SK-N-DZ (cell line): ENCODE measurements at regions not wholly inside any gene's neighbourhood (a gene's known extent, or its start where the extent isn't known, plus 50 kb on each side); places are given as distances from the start of the nearest gene placed in this dataset.

ENCODE experiments used
- DNase-seq: peaks from one replicate; pipeline ENCODE4 v3.0.0-alpha.2; 2015; ENCODE audit warnings: low spot score

DNA sequence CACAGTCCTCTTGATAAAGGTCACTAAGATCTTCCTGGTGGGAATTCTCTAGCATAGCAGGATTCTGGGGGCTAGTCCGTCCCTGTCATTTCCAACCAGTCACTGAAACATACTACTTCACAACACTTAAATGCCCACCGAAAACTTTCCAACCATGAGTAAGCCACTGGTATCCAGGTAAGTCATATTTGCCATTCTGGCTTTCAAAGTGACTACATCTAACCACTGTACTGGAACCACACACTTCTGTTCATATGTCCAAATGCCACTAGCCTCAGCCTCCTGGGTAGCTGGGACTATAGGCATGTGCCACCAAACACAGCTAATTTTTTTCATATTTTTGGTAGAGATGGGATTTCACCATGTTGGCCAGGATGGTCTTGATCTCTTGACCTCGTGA lies 64.3 kb upstream of the VANGL1 start:
- no peak for DNase-seq

DNA sequence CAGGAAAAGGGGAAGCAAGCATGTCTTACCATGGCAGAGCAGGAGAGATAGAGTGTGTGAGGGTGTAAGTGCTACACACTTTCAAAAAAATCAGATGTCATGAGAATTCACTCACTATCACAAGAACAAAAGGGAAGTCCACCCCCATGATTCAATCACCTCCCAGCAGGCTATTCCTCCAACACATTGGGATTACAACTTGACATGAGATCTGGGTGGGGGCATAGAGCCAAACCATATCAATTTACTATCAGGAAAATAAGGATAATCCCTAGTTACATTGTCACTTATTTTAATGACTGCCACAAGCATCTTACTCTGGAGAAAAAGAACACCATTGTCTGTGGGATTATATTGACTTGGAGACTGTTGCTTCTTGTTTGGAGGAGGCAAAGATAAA lies 66.1 kb upstream of the VANGL1 start:
- no peak for DNase-seq

DNA sequence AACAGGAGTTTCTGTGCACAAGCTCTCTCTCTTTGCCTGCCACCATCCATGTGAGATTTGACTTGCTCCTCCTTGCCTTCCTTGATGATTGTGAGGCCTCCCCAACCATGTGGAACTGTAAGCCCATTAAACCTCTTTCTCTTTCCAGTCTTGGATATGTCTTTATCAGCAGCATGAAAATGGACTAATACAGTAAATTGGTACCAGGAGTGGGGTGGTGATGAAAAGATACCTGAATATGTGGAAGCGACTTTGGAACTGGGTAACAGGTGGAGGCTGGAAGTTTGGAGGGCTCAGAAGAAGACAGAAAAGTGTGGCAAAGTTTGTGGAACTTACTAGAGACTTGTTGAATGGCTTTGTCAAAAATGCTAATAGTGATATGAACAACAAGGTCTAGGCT lies 69.1 kb upstream of the VANGL1 start:
- DNase-seq, result no peak

DNA sequence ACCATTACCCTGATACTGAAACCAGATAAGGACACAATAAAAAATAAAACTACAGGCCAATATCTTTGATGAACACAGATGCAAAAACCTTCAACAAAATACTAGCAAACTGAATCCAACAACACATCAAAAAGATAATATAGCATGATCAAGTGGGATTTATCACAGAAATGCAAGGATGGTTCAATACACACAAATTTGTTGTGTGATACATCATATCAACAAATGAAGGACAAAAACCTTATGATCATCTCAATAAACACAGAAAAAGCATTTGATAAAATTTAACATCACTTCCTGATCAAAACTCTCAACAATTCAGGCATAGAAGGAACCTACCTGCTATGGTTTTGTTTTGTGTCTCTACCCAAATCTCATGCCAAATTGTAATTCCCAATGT lies 74.3 kb upstream of the VANGL1 start:
- DNase-seq, result no peak

DNA sequence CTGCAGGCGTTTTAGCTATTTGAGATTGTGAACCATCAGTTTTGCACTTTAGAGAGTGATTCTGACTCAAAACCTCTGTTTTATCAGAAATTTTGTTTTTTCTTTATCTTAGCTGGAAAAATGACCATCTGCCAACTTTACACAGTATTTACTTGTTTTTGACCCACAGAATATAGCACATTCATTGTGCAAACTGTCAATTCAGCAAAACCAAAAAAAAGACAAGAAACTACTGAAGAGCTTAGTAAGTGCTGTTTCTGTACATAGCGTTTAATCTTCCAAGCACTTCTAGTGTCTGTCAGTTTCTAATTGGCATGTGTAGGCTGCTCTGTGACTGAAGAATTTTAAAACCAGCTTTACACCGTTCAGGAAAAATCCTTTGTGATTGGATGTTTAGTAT lies 76.0 kb upstream of the VANGL1 start:
- DNase-seq, result no peak

DNA sequence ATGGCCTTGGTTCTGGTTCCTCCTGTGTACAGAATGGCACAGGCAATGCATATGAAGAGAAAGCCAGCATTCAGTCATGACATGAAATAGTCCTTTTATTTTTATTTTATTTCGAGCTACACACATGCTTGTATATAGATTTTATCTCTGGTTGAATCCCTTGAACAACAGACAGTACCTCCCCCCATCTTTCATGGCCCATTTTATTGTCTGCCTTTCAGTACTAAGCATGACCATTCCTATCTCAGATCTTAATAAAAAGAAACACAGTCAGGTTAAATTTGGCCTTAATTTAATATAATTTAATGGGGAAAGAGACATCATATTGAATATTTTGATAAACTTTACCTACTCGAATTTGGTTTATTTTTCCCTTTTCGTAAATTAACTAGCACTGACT lies 76.4 kb upstream of the VANGL1 start:
- no peak for DNase-seq

DNA sequence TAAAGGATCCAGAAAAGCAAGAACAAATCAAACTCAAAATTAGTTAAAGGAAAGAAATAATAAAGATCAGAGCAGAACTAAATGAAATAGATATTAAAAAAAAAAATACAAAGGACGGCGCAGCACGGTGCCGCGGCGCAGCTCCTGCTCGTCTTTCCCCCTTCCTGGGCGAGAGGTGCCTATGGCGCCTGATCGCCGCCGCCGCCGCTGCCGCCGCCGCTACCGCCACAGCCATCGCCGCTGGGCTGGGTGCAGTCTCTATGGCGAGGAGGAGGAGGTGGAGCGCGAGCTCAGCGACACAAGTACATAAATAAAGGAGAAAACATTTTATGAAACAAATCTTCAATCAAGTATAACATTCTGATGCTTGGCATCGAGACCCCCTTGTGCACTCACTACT lies 77.6 kb upstream of the VANGL1 start:
- no peak for DNase-seq

DNA sequence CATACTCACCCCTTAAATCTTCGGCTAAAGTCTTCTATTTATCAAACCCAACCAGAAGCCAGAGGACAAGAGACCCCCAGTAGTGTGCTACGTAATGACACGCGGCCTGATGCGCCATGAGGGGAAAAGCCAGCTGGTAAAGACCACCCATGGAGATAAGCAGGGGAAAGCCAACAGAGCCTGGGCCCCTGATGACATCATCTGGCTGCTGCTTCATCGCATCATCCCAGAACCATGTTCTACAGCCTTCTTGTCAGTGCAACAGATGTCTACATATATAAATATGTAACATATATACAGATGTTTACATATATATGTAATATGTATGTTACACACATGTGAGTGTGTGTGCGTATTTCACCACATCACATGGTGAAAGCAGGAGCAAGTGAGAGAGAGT lies 81.7 kb upstream of the VANGL1 start:
- DNase-seq, result no peak

DNA sequence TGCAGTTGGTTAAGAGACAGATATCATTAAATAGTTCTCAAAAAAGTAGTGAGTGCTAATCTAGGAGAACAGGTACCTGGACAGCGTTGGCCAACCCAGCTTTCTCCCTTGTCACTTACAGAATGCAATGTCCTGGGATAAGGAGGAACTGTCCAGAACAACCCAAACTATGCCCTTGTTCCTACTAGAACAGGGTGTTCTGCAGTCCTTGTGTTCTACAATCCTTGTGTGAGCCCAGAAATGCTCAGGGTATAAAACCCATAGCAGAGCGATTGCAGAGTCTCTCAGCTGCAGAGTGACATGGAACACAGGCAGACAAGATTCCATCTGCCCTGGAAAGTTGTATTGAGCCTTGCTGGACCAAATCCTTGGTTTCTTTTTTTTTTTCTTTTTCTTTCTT lies 83.5 kb upstream of the VANGL1 start:
- DNase-seq, result no peak

DNA sequence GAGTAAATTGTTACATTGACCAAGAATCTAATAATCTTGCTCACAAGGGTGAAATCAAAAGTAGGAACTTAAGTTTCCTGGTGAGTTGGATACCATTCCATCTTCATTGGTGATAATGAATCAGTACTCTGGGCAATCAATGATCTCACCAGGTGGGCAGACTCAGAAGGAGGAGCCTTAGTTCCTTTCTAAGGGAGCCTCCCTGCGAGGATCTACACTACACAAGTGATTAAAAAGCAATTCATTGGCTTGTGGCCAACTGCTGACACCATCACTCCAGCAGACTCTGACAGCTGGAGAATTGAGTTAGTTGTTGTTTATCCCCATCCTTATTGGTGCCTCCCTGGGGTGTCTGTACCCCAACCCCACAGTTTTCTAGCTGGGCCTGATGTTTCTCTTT lies 84.1 kb upstream of the VANGL1 start:
- no peak for DNase-seq

DNA sequence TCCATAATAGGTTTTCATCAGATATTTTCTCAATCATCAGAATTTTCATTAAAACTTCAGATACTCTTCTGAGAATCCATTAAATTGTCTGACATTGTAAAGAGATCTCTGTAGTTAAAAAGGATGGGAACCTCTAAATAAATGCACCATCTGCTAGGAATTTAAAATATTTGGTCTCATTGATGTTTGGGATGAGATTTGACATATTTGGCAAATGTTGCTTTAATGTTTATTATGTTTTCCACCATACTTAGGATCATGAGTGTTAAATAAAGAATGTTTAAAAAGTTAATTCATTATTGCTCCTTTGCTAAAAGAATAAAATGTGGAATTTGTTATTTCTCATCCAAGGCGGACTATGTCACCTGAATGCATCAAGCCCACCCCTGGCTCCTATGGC lies 85.5 kb upstream of the VANGL1 start:
- DNase-seq, result no peak

DNA sequence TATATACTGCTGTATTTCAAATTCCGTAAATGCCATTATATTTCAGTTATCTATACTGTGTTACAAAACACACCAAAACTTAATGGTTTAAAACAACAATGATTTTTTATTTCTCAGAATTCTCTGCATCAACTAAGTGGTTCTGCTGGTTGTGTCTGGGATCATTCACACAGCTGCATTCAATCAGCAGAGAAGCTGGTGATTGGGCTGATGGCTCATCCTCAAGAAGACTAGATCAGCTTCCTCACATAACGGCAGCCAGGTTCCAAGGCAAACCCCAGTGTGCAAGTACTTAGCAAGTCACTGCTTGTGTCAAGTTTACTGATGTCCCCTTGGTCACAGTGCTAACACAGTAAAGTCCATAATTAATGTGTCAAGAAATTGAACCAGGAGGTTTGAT lies 86.3 kb upstream of the VANGL1 start:
- no peak for DNase-seq

DNA sequence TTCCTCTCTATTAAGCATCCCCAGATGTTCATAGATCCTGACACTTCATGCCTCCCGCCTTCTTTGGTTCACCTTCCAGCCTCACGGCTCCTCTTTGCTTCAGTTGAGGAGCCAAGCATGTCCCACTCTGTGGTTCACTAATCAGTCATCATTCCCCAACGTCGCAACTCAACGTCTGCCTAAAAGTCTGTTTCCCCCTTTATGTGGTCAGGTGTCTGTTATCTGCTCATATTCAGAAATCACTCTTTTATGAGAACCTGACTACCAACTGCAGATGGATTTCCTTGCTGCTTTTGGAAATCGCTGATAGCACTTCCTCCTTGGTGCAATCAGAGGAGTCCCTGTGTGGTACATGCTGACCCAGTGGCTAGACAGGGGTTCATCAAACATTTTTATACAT lies 94.1 kb upstream of the VANGL1 start:
- no peak for DNase-seq

DNA sequence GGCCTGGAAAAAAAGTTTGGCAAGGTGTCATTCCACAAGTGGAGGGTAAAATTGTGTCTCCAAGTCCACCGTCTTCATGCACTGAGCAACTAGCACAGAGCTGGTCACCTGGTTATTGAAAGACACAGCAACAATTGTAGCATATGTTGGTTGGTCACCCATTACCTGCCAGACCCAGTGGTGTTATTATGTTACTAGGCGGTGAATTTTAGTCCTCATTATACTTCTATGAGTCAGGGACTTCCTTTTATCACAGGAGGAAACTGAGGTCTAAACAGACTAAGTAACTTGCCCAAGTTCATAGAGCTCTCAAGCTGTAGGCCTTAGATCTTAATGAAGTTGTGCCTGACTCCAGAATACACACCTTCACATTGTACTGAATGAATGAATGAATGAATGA lies 94.9 kb upstream of the VANGL1 start:
- DNase-seq, result no peak

DNA sequence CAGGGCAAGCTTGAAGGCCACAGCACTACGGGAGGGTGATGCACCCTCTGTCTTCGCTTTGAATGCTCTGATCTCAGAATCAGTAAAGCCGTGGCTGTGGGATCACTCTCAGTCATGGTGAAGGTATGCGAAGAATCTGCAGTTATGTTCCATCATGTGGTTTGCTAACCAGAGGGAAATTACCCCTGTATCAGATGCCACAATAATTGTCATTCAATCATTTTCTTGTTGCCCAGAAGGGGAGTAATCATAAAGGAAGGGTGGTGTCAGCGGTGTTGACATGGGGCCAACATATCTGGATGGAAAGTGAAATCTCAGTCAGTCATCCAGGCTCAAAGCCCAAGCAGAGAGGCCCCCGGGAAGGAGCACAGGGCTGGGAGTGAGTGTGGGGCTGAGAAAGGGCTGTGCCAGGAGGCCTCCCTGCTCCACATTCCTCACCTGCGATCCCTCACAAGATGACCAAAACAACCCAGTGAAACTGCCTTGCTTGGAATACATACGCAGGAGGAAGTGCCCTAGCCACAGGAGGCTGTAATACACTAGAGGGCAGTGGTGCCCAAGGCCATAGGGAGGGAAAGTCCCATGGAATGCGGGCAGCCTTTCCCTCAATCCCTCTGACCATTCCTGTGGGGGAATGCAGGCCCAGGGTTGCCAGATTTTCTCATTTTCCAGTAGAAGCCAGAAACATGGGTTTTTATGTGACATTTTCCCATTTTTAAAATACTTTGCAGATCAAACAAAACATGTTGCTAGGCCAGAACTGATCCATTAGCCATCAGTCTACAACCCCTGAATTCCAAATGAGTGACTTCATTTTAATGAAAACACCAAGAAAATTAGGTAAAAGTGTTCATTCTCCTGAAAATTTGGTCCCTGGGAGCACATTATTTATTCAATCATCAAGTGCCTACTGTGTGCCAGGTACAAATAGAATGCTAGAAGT lies 95.7 kb upstream of the VANGL1 start:
- no peak for DNase-seq

DNA sequence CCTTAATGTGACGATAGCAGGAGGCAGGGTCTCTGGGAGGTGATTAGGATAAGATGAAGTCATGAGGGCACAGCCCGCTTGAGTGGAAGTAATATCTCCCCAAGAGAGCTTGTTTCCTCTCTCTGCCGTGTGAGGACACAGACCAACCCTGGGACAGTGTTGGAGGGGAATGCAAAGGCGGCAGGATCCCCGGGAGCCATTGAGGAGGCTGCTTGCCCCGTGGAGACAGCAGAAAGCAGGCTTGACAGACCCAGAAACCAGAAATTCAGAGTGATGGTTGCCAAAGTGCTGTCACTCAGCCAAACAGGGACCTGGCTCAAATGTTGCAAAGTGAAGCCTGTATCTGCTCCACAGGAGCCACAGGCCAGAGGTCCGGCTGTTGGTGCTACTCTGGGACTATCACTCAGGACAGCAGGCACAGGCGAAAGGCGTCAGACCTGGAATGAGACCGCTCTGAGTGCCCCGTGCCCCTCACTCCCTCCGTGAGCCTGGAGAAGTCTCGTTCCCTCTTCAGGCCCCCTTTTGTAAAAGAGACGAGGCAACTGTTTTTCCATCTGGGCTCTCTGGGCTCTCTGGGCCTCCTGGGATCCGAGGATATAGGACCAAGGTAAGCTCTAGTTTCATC lies 96.6 kb upstream of the VANGL1 start:
- no peak for DNase-seq

DNA sequence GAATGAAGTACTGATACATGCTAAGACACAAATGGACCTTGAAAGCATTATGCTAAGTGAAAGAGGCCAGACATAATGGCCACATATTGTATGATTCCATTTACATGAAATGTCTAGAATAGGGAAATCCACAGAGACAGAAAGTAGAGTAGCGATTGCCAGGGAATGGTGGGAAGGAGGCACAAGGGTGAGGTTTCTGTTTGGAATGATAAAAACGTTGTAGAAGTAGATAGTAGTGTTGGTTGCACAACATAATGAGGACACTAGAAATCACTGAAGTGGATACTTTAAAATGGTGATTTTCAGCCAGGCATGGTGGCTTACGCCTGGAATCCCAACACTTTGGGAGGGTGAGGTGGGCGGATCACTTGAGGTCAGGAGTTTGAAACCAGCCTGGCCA lies 97.6 kb upstream of the VANGL1 start:
- DNase-seq, result no peak

DNA sequence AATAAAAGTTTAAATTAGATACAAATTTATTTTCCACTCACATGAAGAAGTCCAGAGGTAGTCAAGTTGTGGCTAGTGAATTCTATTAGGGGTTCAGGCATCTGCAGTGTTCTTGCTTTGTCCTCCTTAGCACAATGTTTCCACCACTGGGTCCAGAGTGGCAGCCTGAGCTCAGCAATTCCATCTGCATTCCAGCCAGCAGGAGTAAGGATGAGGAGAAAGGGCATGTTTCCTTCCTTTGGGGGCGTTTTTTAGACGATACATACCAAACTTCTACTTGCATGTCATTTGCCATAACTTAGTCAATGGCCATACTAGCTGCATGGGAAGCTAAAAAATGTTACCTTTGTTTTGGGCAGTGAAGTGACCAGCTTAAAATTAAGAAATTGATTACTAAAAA lies 98.5 kb upstream of the VANGL1 start:
- DNase-seq, result no peak

DNA sequence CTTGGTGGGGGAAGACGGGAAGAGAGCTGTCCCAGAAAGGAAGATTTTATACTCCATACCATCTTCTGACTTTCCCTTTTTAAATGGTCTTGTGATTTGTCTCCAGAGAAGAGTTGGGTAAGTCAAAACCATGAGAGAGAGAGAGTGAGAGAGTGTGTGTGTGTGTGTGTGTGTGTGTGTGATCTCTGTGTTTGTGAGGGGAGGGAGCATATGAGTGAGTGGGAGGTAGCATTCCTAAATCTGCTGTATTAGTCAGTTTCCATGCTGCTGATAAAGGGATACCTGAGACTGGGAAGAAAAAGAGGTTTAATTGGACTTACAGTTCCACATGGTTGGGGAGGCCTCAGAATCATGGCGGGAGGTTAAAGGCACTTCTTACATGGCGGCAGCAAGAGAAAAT lies 102.0 kb upstream of the VANGL1 start:
- DNase-seq, result no peak

DNA sequence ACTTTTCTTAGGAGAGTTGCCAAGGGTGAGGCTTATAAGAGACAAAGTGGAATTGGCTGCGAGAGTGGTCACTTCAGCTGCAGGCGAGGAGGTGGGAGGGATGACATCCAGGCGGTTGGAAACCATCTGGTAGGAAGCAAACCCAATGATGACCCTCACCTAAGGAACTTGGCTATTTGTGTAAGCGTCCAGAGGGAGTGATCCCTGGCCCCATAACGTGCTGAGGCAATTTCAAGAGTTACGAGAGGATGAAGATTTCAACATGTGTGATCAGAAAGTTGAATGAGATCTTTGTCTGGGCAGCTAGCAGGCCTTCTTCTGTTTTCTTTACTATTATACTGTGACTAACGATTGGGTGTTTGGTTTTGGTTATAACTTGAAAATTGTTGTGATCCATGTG lies 102.7 kb upstream of the VANGL1 start:
- no peak for DNase-seq

DNA sequence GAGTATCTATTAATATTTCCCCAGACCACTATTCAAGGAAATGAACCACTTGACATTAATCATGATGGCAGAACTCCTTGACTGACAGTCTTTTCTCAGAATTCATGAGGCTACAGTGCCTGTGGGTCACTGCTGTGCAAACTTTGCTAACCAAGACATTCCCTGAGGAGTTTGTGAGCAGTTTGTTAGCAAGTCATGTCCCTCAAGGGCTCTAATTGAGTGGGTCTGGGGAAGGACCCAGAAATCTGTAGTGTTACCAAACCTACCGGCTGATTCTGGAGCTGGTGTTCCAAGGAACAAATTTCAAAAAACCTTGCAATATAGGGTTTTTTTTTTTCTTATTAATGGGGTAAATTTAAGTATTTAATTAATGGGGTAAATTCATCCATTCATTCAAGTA lies 103.2 kb upstream of the VANGL1 start:
- no peak for DNase-seq

DNA sequence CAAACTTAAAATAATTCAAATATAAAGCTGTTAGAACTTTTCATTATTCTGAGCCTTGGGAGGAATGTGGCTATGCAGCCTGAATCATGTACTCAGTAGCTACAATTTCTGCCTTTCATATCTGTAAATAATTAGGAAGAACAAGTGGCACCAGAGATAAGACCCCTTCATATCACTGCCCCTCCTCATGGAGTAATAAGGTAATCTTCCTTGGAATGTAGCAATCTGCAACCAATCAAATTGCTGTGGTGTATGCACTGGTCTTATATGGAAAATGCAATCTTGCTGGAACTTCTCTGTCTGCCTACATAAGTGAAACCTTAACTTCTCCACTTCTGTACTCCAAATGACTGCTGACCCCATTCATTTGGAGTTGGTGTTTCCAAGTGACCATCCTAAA lies 104.4 kb upstream of the VANGL1 start:
- DNase-seq, result no peak

DNA sequence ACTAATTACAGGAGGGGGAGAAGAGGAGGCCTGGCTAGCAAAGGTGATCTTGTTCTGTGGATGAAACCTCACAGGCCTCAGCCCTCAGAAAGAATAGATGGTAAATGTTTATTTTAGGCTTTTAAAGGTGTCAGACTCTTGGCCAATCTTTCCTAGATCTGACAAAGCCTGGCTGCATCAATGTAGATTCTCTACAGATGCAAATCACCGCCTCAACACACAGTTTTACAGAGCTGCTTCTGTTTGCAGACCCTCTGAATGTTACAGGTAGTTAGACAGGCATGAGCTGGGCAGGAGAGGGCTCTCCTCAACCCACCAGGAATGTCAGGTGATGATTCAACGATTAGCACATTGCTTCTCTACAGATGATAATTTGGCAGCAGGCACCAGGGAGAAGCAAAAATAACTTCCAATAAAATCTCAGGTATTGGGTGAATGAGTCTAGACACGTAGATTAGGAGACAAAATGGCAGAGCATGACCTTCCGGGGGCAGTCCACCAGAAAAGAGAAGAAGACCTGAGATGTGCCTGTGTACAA lies 105.4 kb upstream of the VANGL1 start:
- DNase-seq, result no peak
